A204.1 (cell line): ENCODE measurements at regions not wholly inside any gene's neighbourhood (a gene's known extent, or its start where the extent isn't known, plus 50 kb on each side); places are given as distances from the start of the nearest gene placed in this dataset.
"Not testable (repeated sequence)": the region's sequence is repeated elsewhere in the genome, so short reads cannot be mapped to it uniquely, and the experiment has no call there.

Experiments
- FAIRE-seq: peaks from 2 replicates; lab custom pipeline; 2012; peaks lifted over from hg19 to GRCh38; lab: Jason Lieb, UNC

DNA sequence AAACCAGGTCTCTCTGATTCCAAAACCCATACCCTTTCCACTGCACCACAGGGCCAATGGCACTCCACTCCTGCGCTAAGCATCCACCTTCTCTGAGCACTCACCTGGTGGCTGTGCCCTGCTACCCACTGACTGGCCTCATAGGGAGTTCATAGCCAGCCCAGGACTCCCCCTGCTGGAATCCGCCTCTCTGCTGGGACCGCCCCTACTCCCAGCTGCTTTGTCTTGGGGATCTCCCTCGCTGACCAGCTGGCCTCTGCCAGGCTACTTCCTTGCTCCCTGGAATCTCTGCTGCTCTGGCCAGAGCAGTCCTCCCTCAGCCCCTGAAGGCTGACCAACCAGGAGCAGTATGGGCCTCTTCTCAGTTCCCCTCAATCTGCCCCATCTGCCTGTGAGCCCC is 129.7 kb downstream of the FAXC start:
- FAIRE-seq = no peak

GRCh38 chr6:99216959-99217358 is 132.5 kb downstream of the FAXC start:
- FAIRE-seq = no peak

DNA sequence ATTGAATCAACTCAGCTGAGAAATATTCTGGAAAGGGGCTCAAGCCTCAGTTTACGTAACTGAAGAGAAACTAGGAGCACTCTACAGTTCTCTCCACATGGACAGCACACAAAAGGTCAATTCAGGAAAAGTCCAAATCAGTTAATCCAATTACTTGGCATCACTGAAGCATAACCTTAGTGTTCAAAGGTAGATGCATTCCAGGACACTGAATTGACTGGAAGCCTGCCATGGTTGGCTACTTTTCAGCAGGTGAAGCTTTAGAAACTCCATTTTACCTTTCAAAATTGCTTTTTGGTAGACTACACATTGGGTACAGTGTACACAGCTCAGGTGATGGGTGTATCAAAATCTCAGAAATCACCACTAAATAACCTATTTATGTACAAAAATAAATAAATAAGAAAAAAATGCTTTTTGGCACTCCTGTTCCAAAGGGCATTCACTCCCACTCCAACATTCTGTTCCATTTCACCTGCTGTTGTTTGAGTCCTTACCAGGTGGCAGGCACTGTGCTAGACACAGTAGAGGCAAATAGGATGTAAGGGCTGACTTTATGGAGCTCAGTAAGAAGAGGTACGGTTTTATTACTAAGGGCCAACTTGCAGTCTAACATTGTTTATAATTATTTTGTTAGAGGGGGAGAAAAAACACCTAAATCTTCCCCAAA is 153.4 kb downstream of the FAXC start:
- no peak for FAIRE-seq

DNA sequence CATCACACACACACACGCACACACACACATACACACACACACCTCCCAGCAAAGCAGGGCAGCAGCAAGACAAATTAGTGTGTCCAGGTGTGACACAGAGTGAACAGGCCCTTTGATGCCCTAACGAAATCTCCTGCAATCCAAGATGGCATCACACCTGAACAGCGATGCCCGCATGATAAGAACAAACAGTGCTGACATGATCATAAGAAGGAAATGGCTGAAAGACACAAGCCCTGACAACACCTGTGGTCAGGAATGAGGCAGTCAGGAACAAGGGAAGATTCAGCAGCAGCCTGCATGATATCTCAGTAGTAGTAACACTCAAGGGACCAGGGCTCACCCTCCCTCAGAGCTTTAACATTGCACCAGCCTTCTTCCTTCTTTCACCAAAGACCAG is 156.9 kb downstream of the FAXC start:
- FAIRE-seq = no peak

- no peak for FAIRE-seq
Measured at GRCh38 chr6:99189823-99190721, 159.4 kb downstream of the FAXC start.

DNA sequence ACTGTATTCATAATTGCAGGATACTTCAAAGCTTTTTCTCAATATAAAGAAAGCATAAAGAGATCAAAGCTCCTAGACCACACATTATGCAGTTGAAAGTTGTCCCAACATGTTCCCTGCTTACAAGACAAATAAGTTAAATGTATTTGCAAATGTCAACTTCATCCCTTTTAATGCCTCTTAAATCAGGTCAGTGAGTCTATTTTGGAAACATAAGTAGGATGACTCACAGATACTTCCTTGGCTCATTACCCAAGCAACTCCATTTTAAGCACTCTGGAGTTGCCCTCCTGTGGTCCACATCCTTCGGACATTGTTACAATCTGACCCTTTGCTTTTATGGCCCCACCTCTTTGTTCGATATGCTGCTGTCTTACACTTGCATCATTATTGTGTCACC is 162.0 kb downstream of the FAXC start:
- no peak for FAIRE-seq

- no peak for FAIRE-seq
Measured at GRCh38 chr6:99186417-99186816, 163.1 kb downstream of the FAXC start.

GRCh38 chr6:99185525-99185924 is 163.9 kb downstream of the FAXC start:
- no peak for FAIRE-seq

- no peak for FAIRE-seq
Measured at GRCh38 chr6:99184696-99185095, 164.8 kb downstream of the FAXC start.

GRCh38 chr6:99183066-99183465 is 166.4 kb downstream of the FAXC start:
- no peak for FAIRE-seq

GRCh38 chr6:99181174-99181573 is 168.3 kb downstream of the FAXC start:
- no peak for FAIRE-seq

DNA sequence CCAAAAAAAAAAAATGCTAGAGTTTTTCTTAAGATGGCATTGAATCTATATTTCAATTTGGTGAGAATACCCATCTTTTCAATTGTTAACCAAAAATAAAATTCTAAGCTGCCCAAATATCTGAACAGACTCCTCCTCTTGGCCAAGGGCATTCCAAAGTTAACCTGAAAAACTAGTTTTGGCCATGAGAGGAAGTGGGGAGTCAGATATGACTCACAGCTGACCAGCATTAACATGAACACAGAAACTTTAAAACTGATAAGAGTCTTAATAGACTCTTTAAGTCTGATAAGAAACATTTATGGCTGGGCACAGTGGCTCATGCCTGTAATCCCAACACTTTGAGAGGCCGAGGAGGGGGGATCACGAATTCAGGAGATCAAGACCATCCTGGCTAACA is 171.3 kb downstream of the FAXC start:
- FAIRE-seq = no peak

GRCh38 chr6:99177736-99178135 is 171.7 kb downstream of the FAXC start:
- FAIRE-seq = no peak

- no peak for FAIRE-seq
Measured at GRCh38 chr6:99165838-99166237, 183.6 kb downstream of the FAXC start.

DNA sequence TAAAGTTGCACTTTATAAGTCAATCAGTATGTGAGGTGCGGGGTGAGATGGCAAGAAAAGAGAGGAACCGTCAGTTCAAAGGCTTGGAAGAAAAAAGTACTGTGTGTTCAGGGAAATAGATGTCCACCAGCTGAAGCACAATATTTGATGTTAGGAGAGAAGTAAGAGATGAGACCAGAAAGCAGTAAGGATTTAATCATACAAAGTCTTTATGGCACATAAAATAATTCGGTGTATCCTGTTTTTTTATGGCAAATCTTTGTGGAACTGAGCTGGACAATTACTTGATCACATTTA is 197.2 kb downstream of the FAXC start:
- FAIRE-seq = no peak

DNA sequence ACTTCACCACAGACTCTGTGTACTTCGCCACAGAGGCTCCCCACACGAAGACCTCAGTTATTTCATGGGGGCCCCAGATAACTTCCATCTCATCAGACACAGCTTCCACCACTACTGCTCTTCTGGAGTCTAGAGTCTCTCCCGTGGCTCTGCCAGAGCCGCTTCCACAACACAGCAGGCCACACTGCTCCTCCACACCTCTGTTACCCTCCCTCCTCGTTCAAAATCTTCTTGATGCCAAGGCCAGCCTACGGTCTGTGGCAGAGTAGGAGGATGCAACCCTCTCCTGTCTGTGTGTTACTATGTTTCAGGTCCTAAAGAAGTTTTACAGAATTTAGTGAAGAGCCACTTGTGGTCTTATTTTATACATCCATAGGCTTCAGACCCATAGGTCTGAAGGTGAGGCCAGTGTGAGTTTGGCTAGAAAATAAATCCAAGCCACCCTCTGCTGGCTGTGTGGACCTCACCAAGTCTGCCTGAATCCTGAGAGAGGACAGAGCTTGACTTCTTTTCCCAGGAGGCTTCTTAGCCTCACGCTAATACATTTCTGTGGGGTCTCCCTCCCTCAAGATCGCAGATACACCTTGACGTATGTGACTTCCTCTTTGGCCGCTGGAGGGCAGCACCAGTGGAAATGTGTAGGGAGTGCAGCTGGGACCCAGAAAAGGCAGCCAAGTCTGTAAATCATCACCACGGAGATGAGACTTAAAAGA is 197.7 kb downstream of the FAXC start:
- no peak for FAIRE-seq

DNA sequence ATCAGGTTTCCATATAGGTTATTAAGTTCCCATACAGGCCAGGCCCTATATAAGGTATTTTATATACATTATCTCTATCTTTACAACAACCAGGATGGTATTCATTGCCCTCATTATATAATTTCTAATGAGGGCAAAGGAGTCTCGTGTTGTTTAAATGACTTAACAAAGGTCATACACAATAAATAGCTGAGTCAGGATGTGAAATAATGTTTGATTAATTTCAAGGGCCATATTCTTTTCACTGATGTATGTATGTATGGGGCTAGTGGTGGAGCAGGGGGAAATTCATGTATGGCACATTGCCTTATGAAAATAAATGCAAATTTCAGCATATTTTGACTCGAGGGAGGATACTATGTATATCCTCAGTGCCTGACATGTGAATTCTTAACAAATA is 200.7 kb downstream of the FAXC start:
- FAIRE-seq = no peak

DNA sequence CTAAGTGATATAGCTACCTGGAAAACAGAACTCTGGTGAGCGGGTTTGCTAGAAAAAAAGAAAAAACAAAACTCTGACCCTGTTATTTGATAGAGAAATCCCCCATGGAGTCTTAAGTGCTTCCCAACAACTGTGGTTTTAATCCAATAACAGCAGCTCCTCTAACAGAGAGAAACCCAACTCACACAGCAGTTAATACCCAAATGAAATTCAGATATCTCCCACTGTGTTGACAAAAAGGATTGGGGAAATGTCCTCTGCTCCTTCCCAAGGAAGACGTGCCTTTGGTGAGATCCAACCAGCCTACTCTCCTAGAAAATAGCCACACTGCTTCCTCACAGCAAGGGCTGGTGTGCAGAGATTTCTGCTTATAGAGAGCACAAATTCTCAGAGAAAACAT is 200.4 kb upstream of the FBXL4 start:
- no peak for FAIRE-seq

- no peak for FAIRE-seq
Measured at GRCh38 chr6:99147206-99147605, 199.5 kb upstream of the FBXL4 start.

DNA sequence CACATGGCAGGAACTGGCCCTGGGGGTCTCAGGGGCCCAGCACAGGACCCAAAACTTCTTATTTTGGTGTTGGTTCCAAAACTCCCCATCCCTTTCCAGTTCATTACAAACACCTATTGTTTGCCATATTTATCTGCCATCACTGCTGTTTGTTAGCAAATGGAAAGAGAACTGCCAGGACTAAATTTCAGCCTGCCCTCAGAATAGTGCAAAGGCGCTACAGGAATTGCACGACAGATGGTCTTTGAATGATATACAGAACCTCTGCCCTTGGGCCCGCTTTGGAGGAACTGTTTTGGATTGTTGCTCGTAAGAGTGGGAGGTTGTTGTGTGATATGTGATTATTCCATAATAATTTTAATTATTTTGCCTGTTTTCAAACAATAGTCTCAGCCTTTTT is 199.0 kb upstream of the FBXL4 start:
- no peak for FAIRE-seq

- FAIRE-seq = no peak
Measured at GRCh38 chr6:99145738-99146137, 198.0 kb upstream of the FBXL4 start.

DNA sequence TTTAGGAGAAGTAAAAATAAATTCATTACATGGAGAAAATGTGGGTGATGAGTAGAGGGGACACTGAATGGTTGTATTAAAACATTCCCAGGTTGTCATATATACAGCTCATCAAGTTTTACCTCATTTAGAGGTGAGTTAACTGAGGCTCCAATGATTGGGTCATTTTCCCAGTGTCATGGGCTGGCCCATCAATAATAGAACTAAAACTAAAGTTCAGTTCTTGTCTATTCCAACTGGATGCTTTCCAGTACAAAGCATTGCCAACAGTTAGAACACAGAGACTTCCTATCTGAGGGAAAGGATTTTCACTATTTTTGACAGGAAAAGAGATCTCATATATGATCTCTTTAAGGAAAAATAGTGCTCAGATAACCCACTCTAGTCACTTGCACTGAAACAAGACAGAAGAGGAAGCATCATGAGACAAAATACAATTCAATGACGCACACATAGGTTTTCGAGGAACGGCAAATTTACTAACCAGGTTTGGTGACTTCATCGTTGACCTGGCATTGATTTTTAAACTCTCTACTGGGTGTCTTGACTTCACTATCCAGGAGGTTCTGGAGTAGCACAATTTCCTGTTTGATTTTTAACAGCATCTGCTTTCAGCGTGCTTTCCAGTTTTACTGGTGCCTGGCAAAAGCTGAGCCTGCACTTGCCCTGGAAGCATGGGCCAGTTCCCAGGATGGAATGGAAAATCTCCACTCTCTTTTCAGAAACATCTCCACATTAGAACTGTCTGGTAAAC is 195.5 kb upstream of the FBXL4 start:
- no peak for FAIRE-seq

DNA sequence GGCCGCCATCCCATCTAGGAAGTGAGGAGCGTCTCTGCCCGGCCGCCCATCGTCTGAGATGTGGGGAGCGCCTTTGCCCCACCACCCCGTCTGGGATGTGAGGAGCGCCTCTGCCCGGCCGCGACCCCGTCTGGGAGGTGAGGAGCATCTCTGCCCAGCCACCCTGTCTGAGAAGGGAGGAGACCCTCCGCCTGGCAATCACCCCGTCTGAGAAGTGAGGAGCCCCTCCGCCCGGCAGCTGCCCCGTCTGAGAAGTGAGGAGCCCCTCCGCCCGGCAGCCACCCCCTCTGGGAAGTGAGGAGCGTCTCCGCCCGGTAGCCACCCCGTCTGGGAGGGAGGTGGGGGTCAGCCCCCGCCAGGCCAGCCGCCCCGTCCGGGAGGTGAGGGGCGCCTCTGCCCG is 194.2 kb upstream of the FBXL4 start:
- not testable (repeated sequence) for FAIRE-seq
